Liver (tissue), 8 donors: ENCODE measurements at regions not wholly inside any gene's neighbourhood (a gene's known extent, or its start where the extent isn't known, plus 50 kb on each side); places are given as distances from the start of the nearest gene placed in this dataset.

Experiments used
- DNase-seq: peaks from one replicate; pipeline ENCODE4 v3.0.0-alpha.2; 2017; ENCODE audit warnings: low spot score
- H3K27ac ChIP-seq, 2 donors: one replicate each; pipeline ENCODE4 v1.7.0; 2013; ENCODE audit warnings: inconsistent platforms in 2 of 2, low read length in 2 of 2, control low read depth in 1 of 2, low read depth in 1 of 2, mild to moderate bottlenecking in 1 of 2
- H3K27me3 ChIP-seq, 4 donors: one replicate each; pipeline versions ENCODE4 v1.6.1 to v1.7.0; 2013; ENCODE audit warnings: low read length in 3 of 4, inconsistent platforms in 1 of 4, mild to moderate bottlenecking in 1 of 4, moderate library complexity in 1 of 4; ENCODE audit not compliant: control insufficient read depth in 4 of 4, insufficient read depth in 4 of 4
- H3K36me3 ChIP-seq, 4 donors: one replicate each; pipeline versions ENCODE4 v1.6.1 to v1.7.0; 2013; ENCODE audit warnings: low read length in 3 of 4, mild to moderate bottlenecking in 3 of 4, low read depth in 1 of 4, moderate library complexity in 1 of 4; ENCODE audit not compliant: control insufficient read depth in 4 of 4, insufficient read depth in 3 of 4
- H3K4me1 ChIP-seq, 4 donors: one replicate each; pipeline versions ENCODE4 v1.6.1 to v1.7.0; 2013; ENCODE audit warnings: low read length in 3 of 4, mild to moderate bottlenecking in 3 of 4, moderate library complexity in 1 of 4; ENCODE audit not compliant: control insufficient read depth in 4 of 4, insufficient read depth in 4 of 4
- H3K4me3 ChIP-seq, 3 donors: one replicate each; pipeline versions ENCODE4 v1.6.1 to v1.7.0; 2013; ENCODE audit warnings: low read length in 3 of 3, control low read depth in 1 of 3, low read depth in 1 of 3, mild to moderate bottlenecking in 1 of 3
- H3K9ac ChIP-seq, 2 donors: one replicate each; pipeline ENCODE4 v1.7.0; 2013; ENCODE audit warnings: low read length in 2 of 2, mild to moderate bottlenecking in 2 of 2, moderate library complexity in 2 of 2, control low read depth in 1 of 2, low read depth in 1 of 2
- H3K9me3 ChIP-seq, 4 donors: one replicate each; pipeline versions ENCODE4 v1.6.1 to v1.7.0; 2013; ENCODE audit warnings: low read length in 3 of 4; ENCODE audit not compliant: control insufficient read depth in 4 of 4
- ATF3 ChIP-seq: IDR thresholded peaks from 2 replicates; pipeline ENCODE4 v1.6.1; 2016; ENCODE audit warnings: antibody characterized with exemption
- CTCF ChIP-seq: fragments of 150-350 bp; IDR thresholded peaks from 2 replicates; pipeline ENCODE4 v1.5.1; 2017; ENCODE audit warnings: improper control_type of control experiment, low read depth, low read length; ENCODE audit not compliant: missing input control
- FOXA1 ChIP-seq: IDR thresholded peaks from 2 replicates; pipeline ENCODE4 v1.6.1; 2016; ENCODE audit warnings: antibody characterized with exemption
- FOXA2 ChIP-seq: IDR thresholded peaks from 2 replicates; pipeline ENCODE4 v1.6.1; 2016; ENCODE audit warnings: antibody characterized with exemption
- GABPA ChIP-seq, 2 donors: IDR thresholded peaks in 1 of 2; conservative IDR thresholded peaks in 1 of 2; 2 replicates each; pipeline ENCODE4 v1.6.1; 2016; ENCODE audit warnings: antibody characterized with exemption in 2 of 2, mild to moderate bottlenecking in 1 of 2, moderate library complexity in 1 of 2
- HNF4A ChIP-seq, 2 donors: conservative IDR thresholded peaks; 2 replicates each; pipeline ENCODE4 v1.6.1; 2016; ENCODE audit warnings: antibody characterized with exemption in 2 of 2, mild to moderate bottlenecking in 2 of 2
- HNF4G ChIP-seq: IDR thresholded peaks from 2 replicates; pipeline ENCODE4 v1.6.1; 2016; ENCODE audit warnings: antibody characterized with exemption
- JUND ChIP-seq, 2 donors: IDR thresholded peaks; 2 replicates each; pipeline ENCODE4 v1.6.1; 2016; ENCODE audit warnings: antibody characterized with exemption in 2 of 2
- MAX ChIP-seq: IDR thresholded peaks from 2 replicates; pipeline ENCODE4 v1.6.1; 2016; ENCODE audit warnings: antibody characterized with exemption
- NR2F2 ChIP-seq: IDR thresholded peaks from 2 replicates; pipeline ENCODE4 v1.6.1; 2016; ENCODE audit warnings: antibody characterized with exemption
- RAD21 ChIP-seq, 2 donors: IDR thresholded peaks; 2 replicates each; pipeline ENCODE4 v1.6.1; 2016; ENCODE audit warnings: antibody characterized with exemption in 2 of 2, mild to moderate bottlenecking in 2 of 2
- RXRA ChIP-seq, 2 donors: IDR thresholded peaks; 2 replicates each; pipeline ENCODE4 v1.6.1; 2017 to 2018; ENCODE audit warnings: antibody characterized with exemption in 2 of 2, mild to moderate bottlenecking in 1 of 2
- SP1 ChIP-seq: IDR thresholded peaks from 2 replicates; pipeline ENCODE4 v1.6.1; 2018; ENCODE audit warnings: antibody characterized with exemption, mild to moderate bottlenecking
- TAF1 ChIP-seq: conservative IDR thresholded peaks from 2 replicates; pipeline ENCODE4 v1.6.1; 2016; ENCODE audit warnings: antibody characterized with exemption, mild to moderate bottlenecking
- YY1 ChIP-seq: IDR thresholded peaks from 2 replicates; pipeline ENCODE4 v1.6.1; 2016; ENCODE audit warnings: antibody characterized with exemption, mild to moderate bottlenecking
- WGBS: extraction: QIAGEN DNeasy Blood & Tissue Kit; methylation state at CpG from one replicate; pipeline ENCODE4 v1.1.7; 2013; 5-methylcytosine and 5-hydroxymethylcytosine counted together
- TF ChIP-seq, protein P1 (sequence below): IDR thresholded peaks from 2 replicates; pipeline ENCODE4 v1.6.1; 2016; ENCODE audit warnings: antibody characterized with exemption
- donor health status: healthy.
- donor health status: healthy.
- donor health status: healthy.
- donor health status: healthy.
- donor health status: healthy.

DNA sequence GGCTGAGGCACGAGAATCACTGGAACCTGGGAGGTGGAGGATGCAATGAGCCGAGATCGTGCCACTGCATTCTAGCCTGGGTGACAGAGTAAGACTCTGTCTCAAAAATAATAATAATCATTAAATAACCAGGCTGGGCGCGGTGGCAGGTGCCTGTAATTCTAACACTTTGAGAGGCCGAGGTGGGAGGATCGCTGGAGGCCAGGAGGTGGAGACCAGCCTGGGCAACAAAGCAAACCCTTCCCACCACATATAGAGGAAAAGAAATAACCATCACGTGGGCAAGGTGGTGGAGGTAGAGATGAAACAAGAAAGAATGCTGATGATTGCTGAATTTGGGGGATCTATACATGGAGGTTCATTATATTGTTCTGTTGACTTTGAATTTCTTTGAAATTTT is 63.4 kb upstream of the PIM1 start:
- Histone ChIP-seq H3K9ac (peak overlapping the region in 1 of 2 donors; percentile 49), H3K4me1 (peaks cover 6 to 38% (median 20%) of the 10 kb centered on the region in 4 donors), H3K36me3 (no peaks in the 10 kb centered on the region), H3K4me3 (no peak overlapping the region), H3K9me3 (no peaks in the 10 kb centered on the region), H3K27me3 (no peaks in the 10 kb centered on the region), H3K27ac (peak overlapping the region; percentile 44 to 48)
- DNase-seq, result no peak
- 95% methylated on average over 8 of the region's 8 CpGs for WGBS
- TF ChIP-seq, protein P1, sequence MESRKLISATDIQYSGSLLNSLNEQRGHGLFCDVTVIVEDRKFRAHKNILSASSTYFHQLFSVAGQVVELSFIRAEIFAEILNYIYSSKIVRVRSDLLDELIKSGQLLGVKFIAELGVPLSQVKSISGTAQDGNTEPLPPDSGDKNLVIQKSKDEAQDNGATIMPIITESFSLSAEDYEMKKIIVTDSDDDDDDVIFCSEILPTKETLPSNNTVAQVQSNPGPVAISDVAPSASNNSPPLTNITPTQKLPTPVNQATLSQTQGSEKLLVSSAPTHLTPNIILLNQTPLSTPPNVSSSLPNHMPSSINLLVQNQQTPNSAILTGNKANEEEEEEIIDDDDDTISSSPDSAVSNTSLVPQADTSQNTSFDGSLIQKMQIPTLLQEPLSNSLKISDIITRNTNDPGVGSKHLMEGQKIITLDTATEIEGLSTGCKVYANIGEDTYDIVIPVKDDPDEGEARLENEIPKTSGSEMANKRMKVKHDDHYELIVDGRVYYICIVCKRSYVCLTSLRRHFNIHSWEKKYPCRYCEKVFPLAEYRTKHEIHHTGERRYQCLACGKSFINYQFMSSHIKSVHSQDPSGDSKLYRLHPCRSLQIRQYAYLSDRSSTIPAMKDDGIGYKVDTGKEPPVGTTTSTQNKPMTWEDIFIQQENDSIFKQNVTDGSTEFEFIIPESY, result no peak
- TF ChIP-seq FOXA2, result no peak
- TF ChIP-seq RXRA (IDR thresholded peaks at IDR 0.05), result no peak

DNA sequence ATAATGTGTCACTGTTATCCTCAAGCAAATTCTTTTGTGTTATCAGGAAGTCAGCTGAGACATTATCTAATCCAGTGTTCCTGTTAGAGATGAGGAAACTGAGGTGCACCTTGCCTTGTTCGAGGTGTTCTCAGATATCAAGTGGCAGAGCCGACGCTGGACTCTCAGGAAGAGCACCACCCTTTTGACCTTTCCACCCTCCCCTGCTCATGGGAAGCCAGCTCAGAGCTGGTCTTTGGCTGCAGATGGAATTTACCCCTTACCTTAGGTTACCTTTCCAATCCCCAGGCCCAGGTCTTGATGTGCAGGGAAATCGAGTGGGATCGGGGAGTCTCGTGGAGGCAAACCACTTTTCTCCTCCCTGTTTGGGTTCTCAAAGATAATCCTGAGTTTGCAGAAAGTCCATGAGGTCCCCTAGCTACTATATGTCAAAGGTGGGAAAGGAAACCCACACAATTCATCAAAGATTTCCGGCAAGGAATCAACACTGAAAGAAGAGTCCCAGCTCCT is 62.9 kb upstream of the PIM1 start:
- peak overlapping the region; percentile 44 to 48 for H3K27ac ChIP-seq
- no peaks in the 10 kb centered on the region for H3K27me3 ChIP-seq
- 39% methylated on average over 7 of the region's 7 CpGs for WGBS
- DNase-seq, result no peak
- TF ChIP-seq HNF4G, result peak; percentile 74
- no peak for TF ChIP-seq ATF3
- TF ChIP-seq RAD21 (IDR thresholded peaks at IDR 0.05), result peak; percentile 23 to 67
- TF ChIP-seq FOXA2, result no peak
- no peak for TF ChIP-seq FOXA1
- peak; percentile 74 for TF ChIP-seq SP1
- peak; percentile 59 for TF ChIP-seq MAX
- TF ChIP-seq YY1, result peak; percentile 14
- TF ChIP-seq RXRA (IDR thresholded peaks at IDR 0.05), result peak; percentile 93 to 95
- TF ChIP-seq TAF1, result no peak
- TF ChIP-seq NR2F2, result peak; percentile 75
- TF ChIP-seq CTCF, result no peak
- no peak for TF ChIP-seq GABPA (IDR thresholded peaks at IDR 0.05 in 1 of 2, conservative IDR thresholded peaks at IDR 0.05 in 1 of 2)
- TF ChIP-seq, protein P1, result no peak
- TF ChIP-seq HNF4A (conservative IDR thresholded peaks at IDR 0.05), result peak; percentile 88 to 92
- TF ChIP-seq JUND (IDR thresholded peaks at IDR 0.05), result peak in 1 of 2 donors; percentile 50
- H3K9ac ChIP-seq, result peak overlapping the region in 1 of 2 donors; percentile 49
- H3K4me1 ChIP-seq, result peaks cover 6 to 35% (median 19%) of the 10 kb centered on the region in 4 donors
- H3K4me3 ChIP-seq, result no peak overlapping the region
- no peaks in the 10 kb centered on the region for H3K36me3 ChIP-seq
- no peaks in the 10 kb centered on the region for H3K9me3 ChIP-seq
